Testis (tissue), 2 donors: ENCODE measurements at regions not wholly inside any gene's neighbourhood (a gene's known extent, or its start where the extent isn't known, plus 50 kb on each side); places are given as distances from the start of the nearest gene placed in this dataset.
A peak's percentile ranks its signal among the peaks of the same experiment; 100 is the strongest.

Experiments used
- DNase-seq: peaks from one replicate; pipeline ENCODE4 v3.0.0-alpha.2; 2019
- H3K27ac ChIP-seq, 2 donors: fragments of 200-600 bp; sonication (generic); one replicate each; pipeline ENCODE4 v1.5.1; 2019
- H3K27me3 ChIP-seq: fragments of 200-600 bp; sonication (generic); one replicate; pipeline ENCODE4 v1.5.1; 2019
- H3K36me3 ChIP-seq: fragments of 200-600 bp; sonication (generic); one replicate; pipeline ENCODE4 v1.5.1; 2017; ENCODE audit warnings: low read depth; ENCODE audit errors: missing control alignments
- H3K4me1 ChIP-seq: fragments of 200-600 bp; sonication (generic); one replicate; pipeline ENCODE4 v1.5.1; 2019
- H3K4me3 ChIP-seq, 2 donors: fragments of 200-600 bp; sonication (generic); one replicate each; pipeline ENCODE4 v1.5.1; 2017 to 2019
- H3K9me3 ChIP-seq: fragments of 200-600 bp; sonication (generic); one replicate; pipeline ENCODE4 v1.5.1; 2017
- POLR2A ChIP-seq: fragments of 450-650 bp; IDR thresholded peaks from one replicate; pipeline ENCODE4 v1.6.1; 2017; ENCODE audit warnings: antibody characterized with exemption, mild to moderate bottlenecking, moderate library complexity
- WGBS, 2 donors: methylation state at CpG; one replicate each; pipeline ENCODE4 v1.1.5; 2018; 5-methylcytosine and 5-hydroxymethylcytosine counted together
- intact Hi-C: fragments of 100-400 bp; cut with DNase I; formaldehyde crosslinking; loops from one replicate; pipeline ENCODE4 v1.15.1; 2023; ENCODE audit warnings: low total_unique reads
- TF ChIP-seq, protein P1 (sequence below), 3 experiments: fragments of 450-650 bp in 2 of 3; fragments of 200-600 bp in 1 of 3; sonication (generic) in 1 of 3; IDR thresholded peaks; one replicate each; pipeline ENCODE4 v1.5.1; 2016 to 2019; ENCODE audit warnings: antibody characterized with exemption in 3 of 3, mild to moderate bottlenecking in 2 of 3, moderate library complexity in 1 of 3

DNA sequence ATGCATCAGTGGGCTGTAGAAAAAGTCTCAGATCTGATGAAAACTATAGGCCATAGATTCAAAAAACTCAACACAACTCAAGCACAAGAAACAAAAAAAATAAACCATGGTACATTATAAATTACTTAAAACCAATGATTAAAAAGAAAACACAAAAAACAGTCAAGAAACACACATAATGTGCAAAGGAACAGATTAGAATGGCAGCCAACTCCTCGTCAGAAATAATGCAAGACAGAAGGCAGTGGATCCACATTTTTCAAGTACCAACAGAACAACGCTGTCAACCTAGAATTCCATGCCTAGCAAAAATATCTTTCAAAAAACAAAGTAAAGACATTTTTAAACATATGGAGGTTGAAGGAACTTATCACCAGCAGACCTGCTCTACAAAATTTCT is 69.7 kb downstream of the PSMB1 start:
- H3K9me3 ChIP-seq, result no peaks in the 10 kb centered on the region
- H3K27ac ChIP-seq, result no peak overlapping the region
- intact Hi-C loops, result no loop called here
- 92 to 99% methylated on average over 2 of the region's 2 CpGs for WGBS, 2 donors
- no peaks in the 10 kb centered on the region for H3K36me3 ChIP-seq
- TF ChIP-seq, protein P1, sequence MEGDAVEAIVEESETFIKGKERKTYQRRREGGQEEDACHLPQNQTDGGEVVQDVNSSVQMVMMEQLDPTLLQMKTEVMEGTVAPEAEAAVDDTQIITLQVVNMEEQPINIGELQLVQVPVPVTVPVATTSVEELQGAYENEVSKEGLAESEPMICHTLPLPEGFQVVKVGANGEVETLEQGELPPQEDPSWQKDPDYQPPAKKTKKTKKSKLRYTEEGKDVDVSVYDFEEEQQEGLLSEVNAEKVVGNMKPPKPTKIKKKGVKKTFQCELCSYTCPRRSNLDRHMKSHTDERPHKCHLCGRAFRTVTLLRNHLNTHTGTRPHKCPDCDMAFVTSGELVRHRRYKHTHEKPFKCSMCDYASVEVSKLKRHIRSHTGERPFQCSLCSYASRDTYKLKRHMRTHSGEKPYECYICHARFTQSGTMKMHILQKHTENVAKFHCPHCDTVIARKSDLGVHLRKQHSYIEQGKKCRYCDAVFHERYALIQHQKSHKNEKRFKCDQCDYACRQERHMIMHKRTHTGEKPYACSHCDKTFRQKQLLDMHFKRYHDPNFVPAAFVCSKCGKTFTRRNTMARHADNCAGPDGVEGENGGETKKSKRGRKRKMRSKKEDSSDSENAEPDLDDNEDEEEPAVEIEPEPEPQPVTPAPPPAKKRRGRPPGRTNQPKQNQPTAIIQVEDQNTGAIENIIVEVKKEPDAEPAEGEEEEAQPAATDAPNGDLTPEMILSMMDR (IDR thresholded peaks at IDR 0.05), result no peak
- no peak for TF ChIP-seq POLR2A
- no peaks in the 10 kb centered on the region for H3K27me3 ChIP-seq
- H3K4me3 ChIP-seq, result no peak overlapping the region
- no peak for DNase-seq
- H3K4me1 ChIP-seq, result peaks cover 11% of the 10 kb centered on the region

DNA sequence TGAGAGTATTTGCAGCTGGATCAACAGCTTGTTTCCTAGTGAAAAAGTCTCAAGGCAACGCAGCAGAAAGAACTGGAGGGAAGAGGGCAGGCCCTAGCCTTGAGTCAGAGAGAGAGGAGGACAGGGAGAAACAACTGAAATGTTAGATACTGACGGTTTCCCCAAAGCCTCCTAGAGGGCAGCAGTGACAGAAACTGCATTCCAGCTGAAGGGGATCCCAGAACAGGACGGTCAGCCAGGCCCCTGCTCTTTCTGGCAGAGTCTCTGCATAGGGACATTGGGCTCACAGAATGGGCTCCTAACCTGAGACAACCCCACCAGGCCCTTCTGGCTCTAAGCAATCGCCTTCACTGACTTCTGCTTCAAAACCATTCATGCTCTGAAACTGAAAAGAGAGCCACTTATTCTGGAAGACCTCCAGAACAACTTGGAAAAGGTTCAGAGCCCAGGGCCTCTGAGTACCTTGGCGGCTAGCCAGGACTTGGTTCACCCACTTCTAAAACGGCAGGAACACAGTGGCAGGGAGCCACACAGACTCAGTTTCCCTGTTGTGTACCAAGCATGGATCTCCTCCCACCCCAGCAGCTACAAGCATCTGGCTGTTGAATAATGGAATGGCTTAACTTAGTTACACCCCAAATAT is 72.9 kb downstream of the PSMB1 start:
- DNase-seq, result peak; percentile 29
- H3K27ac ChIP-seq, result no peak overlapping the region
- H3K27me3 ChIP-seq, result no peaks in the 10 kb centered on the region
- no peaks in the 10 kb centered on the region for H3K9me3 ChIP-seq
- TF ChIP-seq POLR2A, result no peak
- TF ChIP-seq, protein P1 (IDR thresholded peaks at IDR 0.05), result no peak
- no peaks in the 10 kb centered on the region for H3K36me3 ChIP-seq
- peaks cover 11% of the 10 kb centered on the region for H3K4me1 ChIP-seq
- 33 to 43% methylated on average over 4 to 6 of the region's 6 CpGs for WGBS, 2 donors
- H3K4me3 ChIP-seq, result no peak overlapping the region
- intact Hi-C loops, result no loop called here

DNA sequence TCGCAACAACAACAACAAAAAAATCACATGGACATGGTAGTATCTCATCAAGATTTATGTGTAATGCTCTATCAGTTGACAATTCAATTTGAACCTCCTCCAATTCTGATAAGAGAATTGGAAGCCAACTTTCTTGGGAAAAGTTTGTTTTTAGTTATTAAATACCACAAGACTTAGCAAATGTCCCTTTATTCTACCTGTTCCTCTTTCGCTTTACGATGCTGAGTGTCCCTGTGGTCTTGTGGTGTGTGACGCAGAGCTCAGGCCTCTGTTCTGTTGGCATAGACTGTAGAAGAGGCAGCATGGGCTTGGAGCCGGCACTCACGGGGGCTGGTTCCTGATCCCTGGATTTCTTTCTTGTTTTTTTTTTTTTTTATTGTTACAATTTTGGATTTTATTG is 76.7 kb downstream of the PSMB1 start:
- no peak for TF ChIP-seq POLR2A
- TF ChIP-seq, protein P1 (IDR thresholded peaks at IDR 0.05), result no peak
- Histone ChIP-seq H3K9me3 (no peaks in the 10 kb centered on the region), H3K4me1 (peaks cover 11% of the 10 kb centered on the region), H3K36me3 (no peaks in the 10 kb centered on the region), H3K27me3 (no peaks in the 10 kb centered on the region), H3K4me3 (no peak overlapping the region), H3K27ac (no peak overlapping the region)
- intact Hi-C loops, result no loop called here
- no peak for DNase-seq
- 92 to 93% methylated on average over 6 of the region's 6 CpGs for WGBS, 2 donors

DNA sequence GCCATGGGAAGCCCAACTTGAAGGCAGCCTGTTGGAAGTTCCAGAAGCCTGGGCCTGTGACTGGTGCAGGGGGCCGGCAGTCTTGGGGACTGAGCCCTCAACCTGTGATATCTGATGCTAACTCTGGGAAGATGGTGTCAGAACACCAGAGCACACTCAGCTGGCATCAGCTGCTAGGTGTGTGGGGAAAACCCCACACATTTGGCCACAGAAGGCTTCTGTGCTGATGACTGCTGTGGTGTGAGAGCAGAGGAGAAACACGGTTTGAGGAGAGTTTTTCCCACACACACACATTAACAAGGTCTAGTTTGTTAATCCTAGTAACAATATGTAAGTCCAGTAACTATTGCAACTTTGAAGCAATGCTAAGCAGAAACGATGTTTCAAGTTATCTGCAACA is 78.0 kb downstream of the PSMB1 start:
- Histone ChIP-seq H3K4me1 (peaks cover 9% of the 10 kb centered on the region), H3K27ac (no peak overlapping the region), H3K4me3 (no peak overlapping the region), H3K36me3 (no peaks in the 10 kb centered on the region), H3K9me3 (no peaks in the 10 kb centered on the region), H3K27me3 (no peaks in the 10 kb centered on the region)
- TF ChIP-seq, protein P1 (IDR thresholded peaks at IDR 0.05), result no peak
- no peak for TF ChIP-seq POLR2A
- intact Hi-C loops, result no loop called here
- no peak for DNase-seq
- WGBS, 2 donors, result 41 to 43% methylated on average over 3 of the region's 3 CpGs

DNA sequence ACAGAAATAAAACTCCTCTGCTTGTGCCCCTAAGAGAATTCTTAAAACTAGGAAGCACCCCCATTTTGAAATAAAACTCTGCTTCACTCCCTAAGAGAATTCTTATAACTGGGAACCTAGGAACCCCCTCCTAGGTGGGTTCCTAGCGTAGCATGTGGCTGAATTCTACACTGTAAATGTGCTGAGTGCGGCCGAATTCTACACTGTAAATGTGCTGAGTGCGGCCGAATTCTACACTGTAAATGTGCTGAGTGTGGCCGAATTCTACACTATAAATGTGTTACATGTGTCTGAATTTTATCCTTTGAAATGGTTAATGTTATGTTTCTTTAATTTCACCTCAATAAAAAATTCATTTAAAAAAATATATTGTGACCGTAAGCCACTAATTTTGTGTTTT is 79.3 kb downstream of the PSMB1 start:
- no peaks in the 10 kb centered on the region for H3K9me3 ChIP-seq
- H3K4me1 ChIP-seq, result no peaks in the 10 kb centered on the region
- no peaks in the 10 kb centered on the region for H3K27me3 ChIP-seq
- no peak overlapping the region for H3K27ac ChIP-seq
- WGBS, 2 donors, result 95 to 97% methylated on average over 7 of the region's 7 CpGs
- TF ChIP-seq, protein P1 (IDR thresholded peaks at IDR 0.05), result no peak
- TF ChIP-seq POLR2A, result no peak
- DNase-seq, result no peak
- H3K4me3 ChIP-seq, result no peak overlapping the region
- no peaks in the 10 kb centered on the region for H3K36me3 ChIP-seq
- intact Hi-C loops, result no loop called here
